Endothelial cell of umbilical vein (primary cell): ENCODE measurements at regions not wholly inside any gene's neighbourhood (a gene's known extent, or its start where the extent isn't known, plus 50 kb on each side); places are given as distances from the start of the nearest gene placed in this dataset.

Source experiments
- BruUV-seq: library from RNA; stranded (reverse); fragments of 400-500 nt; replicated peaks from 2 replicates; lab custom pipeline; 2021; lab: Mats Ljungman, UMichigan
- CTCF ChIA-PET: fragments of 300-600, 350-600 bp; sonication (Branson Sonifier 250); formaldehyde crosslinking; loops from one replicate; lab custom pipeline; 2021; ENCODE audit warnings: antibody characterized with exemption, inconsistent platforms; lab: Charles Lee
- POLR2A ChIA-PET: fragments of 300-600, 350-600 bp; sonication (Branson Sonifier 250); formaldehyde crosslinking; loops from one replicate; lab custom pipeline; 2021; ENCODE audit warnings: antibody characterized with exemption, inconsistent platforms; lab: Charles Lee
- DNase-seq: peaks from one replicate; pipeline ENCODE4 v3.0.0-alpha.2; 2011; ENCODE audit warnings: low read depth, low spot score
- FAIRE-seq: peaks from 2 replicates; lab custom pipeline; 2011; peaks lifted over from hg19 to GRCh38; lab: Jason Lieb, UNC
- H2AFZ ChIP-seq: 2 replicates; pipeline ENCODE4 v1.6.0; 2012; ENCODE audit warnings: low read depth, low read length, control low read depth, inconsistent platforms
- H3K27ac ChIP-seq: 2 replicates; pipeline ENCODE4 v1.5.1; 2011; ENCODE audit warnings: low read depth, mild to moderate bottlenecking, control low read depth, low read length, moderate library complexity; ENCODE audit not compliant: insufficient read depth
- H3K27me3 ChIP-seq, 2 experiments: 2 replicates each; pipeline versions ENCODE4 v1.6.0 to v1.6.1; 2011; ENCODE audit warnings: low read length in 2 of 2, mixed read lengths in 1 of 2; ENCODE audit not compliant: control insufficient read depth in 2 of 2, insufficient read depth in 2 of 2
- H3K36me3 ChIP-seq, 2 experiments: 2 replicates in 1 of 2; 3 replicates in 1 of 2; pipeline ENCODE4 v1.5.1; 2011; ENCODE audit warnings: low read length in 2 of 2, mild to moderate bottlenecking in 1 of 2, moderate library complexity in 1 of 2; ENCODE audit not compliant: control insufficient read depth in 2 of 2, insufficient read depth in 2 of 2; ENCODE audit errors: extremely low read depth in 1 of 2
- H3K4me1 ChIP-seq: 3 replicates; pipeline ENCODE4 v1.5.1; 2011; ENCODE audit warnings: mild to moderate bottlenecking, low read length; ENCODE audit not compliant: control insufficient read depth, insufficient read depth; ENCODE audit errors: extremely low read depth
- H3K4me2 ChIP-seq: 2 replicates; pipeline ENCODE4 v1.6.1; 2011; ENCODE audit warnings: low read length, control low read depth, mixed read lengths; ENCODE audit not compliant: insufficient read depth
- H3K4me3 ChIP-seq, 3 experiments: fragments of 200-600 bp in 1 of 3; sonication (generic), shearing (Covaris generic) in 1 of 3; replicated peaks in 1 of 3; 2 replicates each; pipeline ENCODE4 v1.5.1; 2011 to 2016; ENCODE audit warnings: control low read depth in 3 of 3, low read length in 3 of 3, mild to moderate bottlenecking in 2 of 3, inconsistent platforms in 1 of 3, low read depth in 1 of 3, moderate library complexity in 1 of 3; ENCODE audit not compliant: insufficient read depth in 1 of 3
- H3K79me2 ChIP-seq: 2 replicates; pipeline ENCODE4 v1.6.0; 2012; ENCODE audit warnings: low read length, inconsistent platforms; ENCODE audit not compliant: control insufficient read depth, insufficient read depth
- H3K9ac ChIP-seq: replicated peaks from 2 replicates; pipeline ENCODE3; 2011; ENCODE audit warnings: low read length, control low read depth; ENCODE audit not compliant: insufficient read depth; ENCODE audit errors: extremely low read depth
- H3K9me1 ChIP-seq: replicated peaks from 3 replicates; pipeline ENCODE4 v1.6.0; 2011; ENCODE audit warnings: mild to moderate bottlenecking, low read length; ENCODE audit not compliant: control insufficient read depth, insufficient read depth; ENCODE audit errors: extremely low read depth
- H3K9me3 ChIP-seq: replicated peaks from 2 replicates; pipeline ENCODE4 v1.5.1; 2012; ENCODE audit warnings: low read length, inconsistent platforms; ENCODE audit not compliant: control insufficient read depth, insufficient read depth
- H4K20me1 ChIP-seq: replicated peaks from 2 replicates; pipeline ENCODE3; 2011; ENCODE audit warnings: mild to moderate bottlenecking, low read length; ENCODE audit not compliant: control insufficient read depth, insufficient read depth; ENCODE audit errors: extremely low read depth
- EZH2 ChIP-seq: IDR thresholded peaks from 2 replicates; pipeline ENCODE4 v1.6.1; 2012; ENCODE audit warnings: borderline replicate concordance, low read depth, mild to moderate bottlenecking, moderate library complexity, low read length, inconsistent platforms; ENCODE audit not compliant: severe bottlenecking
- FOS ChIP-seq: IDR thresholded peaks from 2 replicates; pipeline ENCODE4 v1.6.1; 2011; ENCODE audit warnings: mild to moderate bottlenecking, low read length, moderate library complexity, borderline replicate concordance; ENCODE audit not compliant: insufficient read depth
- GATA2 ChIP-seq: IDR thresholded peaks from 2 replicates; pipeline ENCODE4 v1.7.0; 2011; ENCODE audit warnings: low read depth, mild to moderate bottlenecking, moderate library complexity, mixed read lengths, low read length; ENCODE audit not compliant: insufficient read length, insufficient read depth
- JUN ChIP-seq: IDR thresholded peaks from 2 replicates; pipeline ENCODE4 v1.6.1; 2011; ENCODE audit warnings: borderline replicate concordance, low read depth; ENCODE audit not compliant: insufficient read length, insufficient read depth
- MYC ChIP-seq: IDR thresholded peaks from one replicate; pipeline ENCODE4 v1.6.1; 2011; ENCODE audit warnings: mild to moderate bottlenecking, low read depth, low read length
- POLR2A ChIP-seq: IDR thresholded peaks from 2 replicates; pipeline ENCODE4 v1.6.1; 2012; ENCODE audit warnings: low read depth, mild to moderate bottlenecking, control low read depth, low read length
- POLR2AphosphoS5 ChIP-seq: IDR thresholded peaks from 2 replicates; pipeline ENCODE4 v1.6.1; 2012; ENCODE audit warnings: low read depth, mild to moderate bottlenecking, control low read depth, low read length, moderate library complexity; ENCODE audit not compliant: insufficient read depth
- dilution Hi-C: fragments of 300-500 bp; cut with MboI; formaldehyde crosslinking; loops from one replicate; pipeline ENCODE4 v1.15.0; 2019; ENCODE audit warnings: low sequenced_read_pairs; ENCODE audit not compliant: extremely low pct_ligation_motif_present
- intact Hi-C: fragments of 100-400 bp; cut with micrococcal nuclease; formaldehyde crosslinking; loops from one replicate; pipeline ENCODE4 v1.10.0; 2022
- TF ChIP-seq, protein P1 (sequence below), 2 donors: IDR thresholded peaks; 1 replicate in 1 of 2; 2 replicates in 1 of 2; pipeline ENCODE4 v1.5.1; 2011; ENCODE audit warnings: low read length in 2 of 2, mild to moderate bottlenecking in 2 of 2, moderate library complexity in 2 of 2, control low read depth in 1 of 2, inconsistent platforms in 1 of 2, low read depth in 1 of 2; ENCODE audit not compliant: insufficient read depth in 1 of 2; ENCODE audit errors: extremely low read depth in 1 of 2
- TF ChIP-seq, protein P2 (sequence below): IDR thresholded peaks from 2 replicates; pipeline ENCODE4 v1.6.1; 2011; ENCODE audit not compliant: insufficient read depth, insufficient read length

DNA sequence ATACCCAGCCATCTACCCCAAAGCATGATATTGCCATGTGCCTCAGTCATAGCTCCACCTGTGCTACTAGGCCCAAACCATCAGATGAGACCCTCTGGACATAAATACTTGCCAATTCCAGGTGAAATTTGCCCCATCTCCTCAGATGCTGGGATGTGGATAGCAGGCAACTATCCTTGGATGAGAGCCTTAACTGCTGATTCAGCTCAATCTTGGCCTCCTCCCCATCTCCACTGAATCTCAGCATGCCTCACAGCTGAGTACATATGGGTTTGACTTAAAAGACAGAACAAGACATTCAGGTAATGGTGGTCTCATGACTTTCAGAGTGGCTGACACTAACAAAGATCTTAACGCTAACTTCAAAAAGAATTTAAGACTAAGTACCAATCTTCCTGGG is 50.8 kb upstream of the KLHL13 start:
- intact Hi-C loops: no loop called here
- Histone ChIP-seq H2AFZ (no peak overlapping the region), H3K9me1 (no peaks in the 10 kb centered on the region), H3K4me3 (no peak overlapping the region), H3K4me2 (no peak overlapping the region), H3K36me3 (no peaks in the 10 kb centered on the region), H3K9me3 (no peaks in the 10 kb centered on the region), H3K27me3 (no peaks in the 10 kb centered on the region), H3K79me2 (no peaks in the 10 kb centered on the region), H3K27ac (no peak overlapping the region), H3K4me1 (peaks cover 3% of the 10 kb centered on the region), H3K9ac (no peak overlapping the region), H4K20me1 (no peaks in the 10 kb centered on the region)
- no TSS peak for BruUV-seq
- FAIRE-seq (no peak), DNase-seq (no peak)
- CTCF ChIA-PET: no interaction called here
- TF ChIP-seq MYC: no peak
- TF ChIP-seq EZH2: no peak
- no peak for TF ChIP-seq FOS
- TF ChIP-seq JUN: no peak
- TF ChIP-seq, protein P1, sequence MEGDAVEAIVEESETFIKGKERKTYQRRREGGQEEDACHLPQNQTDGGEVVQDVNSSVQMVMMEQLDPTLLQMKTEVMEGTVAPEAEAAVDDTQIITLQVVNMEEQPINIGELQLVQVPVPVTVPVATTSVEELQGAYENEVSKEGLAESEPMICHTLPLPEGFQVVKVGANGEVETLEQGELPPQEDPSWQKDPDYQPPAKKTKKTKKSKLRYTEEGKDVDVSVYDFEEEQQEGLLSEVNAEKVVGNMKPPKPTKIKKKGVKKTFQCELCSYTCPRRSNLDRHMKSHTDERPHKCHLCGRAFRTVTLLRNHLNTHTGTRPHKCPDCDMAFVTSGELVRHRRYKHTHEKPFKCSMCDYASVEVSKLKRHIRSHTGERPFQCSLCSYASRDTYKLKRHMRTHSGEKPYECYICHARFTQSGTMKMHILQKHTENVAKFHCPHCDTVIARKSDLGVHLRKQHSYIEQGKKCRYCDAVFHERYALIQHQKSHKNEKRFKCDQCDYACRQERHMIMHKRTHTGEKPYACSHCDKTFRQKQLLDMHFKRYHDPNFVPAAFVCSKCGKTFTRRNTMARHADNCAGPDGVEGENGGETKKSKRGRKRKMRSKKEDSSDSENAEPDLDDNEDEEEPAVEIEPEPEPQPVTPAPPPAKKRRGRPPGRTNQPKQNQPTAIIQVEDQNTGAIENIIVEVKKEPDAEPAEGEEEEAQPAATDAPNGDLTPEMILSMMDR (IDR thresholded peaks at IDR 0.05; ENCODE audit: extremely low read depth in 1 of 2, insufficient read depth in 1 of 2, low read depth in 1 of 2, low read length in 2 of 2): no peak
- TF ChIP-seq POLR2AphosphoS5: no peak
- TF ChIP-seq, protein P2, sequence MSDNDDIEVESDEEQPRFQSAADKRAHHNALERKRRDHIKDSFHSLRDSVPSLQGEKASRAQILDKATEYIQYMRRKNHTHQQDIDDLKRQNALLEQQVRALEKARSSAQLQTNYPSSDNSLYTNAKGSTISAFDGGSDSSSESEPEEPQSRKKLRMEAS: no peak
- no peak for TF ChIP-seq POLR2A
- no peak for TF ChIP-seq GATA2
- dilution Hi-C loops: no loop called here
- POLR2A ChIA-PET: no interaction called here
